ENCODE measurements at regions not wholly inside any gene's neighbourhood (a gene's known extent, or its start where the extent isn't known, plus 50 kb on each side); places are given as distances from the start of the nearest gene placed in this dataset.

GRCh38 chr2:62296832-62297623, 101.1 kb downstream of the B3GNT2 start:
- no peak overlapping the region for H3K27ac ChIP-seq
- no peaks in the 10 kb centered on the region for H3K9me3 ChIP-seq
- H3K36me3 ChIP-seq: no peaks in the 10 kb centered on the region
- no peak for ATAC-seq
- intact Hi-C loops (cut with DNase I; ENCODE audit: low total_unique reads) (no loop called here), in situ Hi-C loops (cut with MboI; ENCODE audit: low sequenced_read_pairs in 4 of 4) (no loop called here)
- no peaks in the 10 kb centered on the region for H3K27me3 ChIP-seq
- no peak for DNase-seq
- TF ChIP-seq POLR2A (IDR thresholded peaks at IDR 0.05): no peak
- TF ChIP-seq CTCF (IDR thresholded peaks at IDR 0.05 in 4 of 5, conservative IDR thresholded peaks at IDR 0.05 in 1 of 5): no peak
- peaks cover 20 to 25% of the 10 kb centered on the region in 2 donors for H3K4me1 ChIP-seq
- no peak overlapping the region for H3K4me3 ChIP-seq

- no peak for TF ChIP-seq CTCF (IDR thresholded peaks at IDR 0.05 in 4 of 5, conservative IDR thresholded peaks at IDR 0.05 in 1 of 5)
- TF ChIP-seq POLR2A (IDR thresholded peaks at IDR 0.05): no peak
- H3K4me1 ChIP-seq: peaks cover 25 to 28% of the 10 kb centered on the region in 2 donors
- no peaks in the 10 kb centered on the region for H3K27me3 ChIP-seq
- H3K9me3 ChIP-seq: no peaks in the 10 kb centered on the region
- no peak overlapping the region for H3K4me3 ChIP-seq
- no peak for ATAC-seq
- no peak for DNase-seq
- in situ Hi-C loops (cut with MboI; ENCODE audit: low sequenced_read_pairs in 4 of 4): no loop called here
- H3K36me3 ChIP-seq: no peaks in the 10 kb centered on the region
- intact Hi-C loops (cut with DNase I; ENCODE audit: low total_unique reads): no loop called here
- no peak overlapping the region for H3K27ac ChIP-seq
Measured at GRCh38 chr2:62296034-62296831, 100.3 kb downstream of the B3GNT2 start.

- TF ChIP-seq POLR2A (IDR thresholded peaks at IDR 0.05) (no peak), CTCF (IDR thresholded peaks at IDR 0.05 in 4 of 5, conservative IDR thresholded peaks at IDR 0.05 in 1 of 5) (no peak)
- peak in 1 of 2 donors; percentile 43 for DNase-seq
- peak overlapping the region in 3 of 4 donors; percentile 19 to 33 (median 20) for H3K4me3 ChIP-seq
Measured at GRCh38 chr2:62293490-62294271, 97.8 kb downstream of the B3GNT2 start.

GRCh38 chr2:62293151-62293489, 97.2 kb downstream of the B3GNT2 start:
- Histone ChIP-seq H3K9me3 (no peaks in the 10 kb centered on the region), H3K36me3 (no peaks in the 10 kb centered on the region), H3K27ac (peak overlapping the region; percentile 28 to 65 (median 46)), H3K4me1 (peaks cover 25 to 28% of the 10 kb centered on the region in 2 donors), H3K4me3 (no peak overlapping the region), H3K27me3 (no peaks in the 10 kb centered on the region)
- in situ Hi-C loops (cut with MboI; ENCODE audit: low sequenced_read_pairs in 4 of 4) (no loop called here), intact Hi-C loops (cut with DNase I; ENCODE audit: low total_unique reads) (no loop called here)
- no peak for TF ChIP-seq POLR2A (IDR thresholded peaks at IDR 0.05)
- TF ChIP-seq CTCF (IDR thresholded peaks at IDR 0.05 in 4 of 5, conservative IDR thresholded peaks at IDR 0.05 in 1 of 5): no peak
- ATAC-seq (no peak), DNase-seq (no peak)

More at GRCh38 chr2:62293490-62294271, 97.8 kb downstream of the B3GNT2 start:
- intact Hi-C loops (cut with DNase I; ENCODE audit: low total_unique reads) (no loop called here), in situ Hi-C loops (cut with MboI; ENCODE audit: low sequenced_read_pairs in 4 of 4) (no loop called here)
- H3K27ac ChIP-seq: peak overlapping the region; percentile 28 to 65 (median 46)
- H3K27me3 ChIP-seq: no peaks in the 10 kb centered on the region
- no peaks in the 10 kb centered on the region for H3K9me3 ChIP-seq
- peak; percentile 42 to 73 for ATAC-seq
- peaks cover 25 to 28% of the 10 kb centered on the region in 2 donors for H3K4me1 ChIP-seq
- H3K36me3 ChIP-seq: no peaks in the 10 kb centered on the region

Data from gastrocnemius medialis (tissue), 4 donors.